GM23338 (cell line): ENCODE measurements at regions not wholly inside any gene's neighbourhood (a gene's known extent, or its start where the extent isn't known, plus 50 kb on each side); places are given as distances from the start of the nearest gene placed in this dataset.

Experiments used
- ATAC-seq: fragments of 200-7000 bp; cut with Tn5 transposase; 3 replicates; pipeline ENCODE4 v1.9.1; 2020
- DNase-seq: peaks from one replicate; pipeline ENCODE4 v3.0.0-alpha.2; 2015; ENCODE audit warnings: low spot score
- H2AFZ ChIP-seq: fragments of 200-600 bp; sonication (generic); 2 replicates; pipeline ENCODE4 v1.8.0; 2016; ENCODE audit warnings: antibody characterized with exemption, mild to moderate bottlenecking, moderate library complexity
- H3F3A ChIP-seq: fragments of 200-600 bp; sonication (generic); replicated peaks from 2 replicates; pipeline ENCODE4 v1.8.0; 2017; ENCODE audit warnings: antibody characterized with exemption, mixed run types, low read depth
- H3K27ac ChIP-seq: fragments of 200-600 bp; sonication (generic); 2 replicates; pipeline ENCODE4 v1.6.1; 2016; ENCODE audit warnings: low read depth
- H3K27me3 ChIP-seq: fragments of 200-600 bp; sonication (generic); 2 replicates; pipeline ENCODE4 v1.8.0; 2016; ENCODE audit warnings: mild to moderate bottlenecking, mixed run types, moderate library complexity; ENCODE audit not compliant: insufficient read depth
- H3K36me3 ChIP-seq: fragments of 200-600 bp; sonication (generic); 2 replicates; pipeline ENCODE4 v1.8.0; 2016; ENCODE audit warnings: mild to moderate bottlenecking; ENCODE audit not compliant: insufficient read depth
- H3K4me1 ChIP-seq: fragments of 200-600 bp; sonication (generic); 2 replicates; pipeline ENCODE4 v1.8.0; 2016; ENCODE audit warnings: mild to moderate bottlenecking, moderate library complexity; ENCODE audit not compliant: insufficient read depth
- H3K4me2 ChIP-seq: fragments of 200-600 bp; sonication (generic); 2 replicates; pipeline ENCODE4 v1.7.1; 2017; ENCODE audit warnings: mixed run types
- H3K4me3 ChIP-seq: fragments of 200-600 bp; sonication (generic); 2 replicates; pipeline ENCODE4 v1.6.1; 2016; ENCODE audit warnings: mixed run types
- H3K79me2 ChIP-seq: fragments of 200-600 bp; sonication (generic); replicated peaks from 2 replicates; pipeline ENCODE4 v1.8.0; 2017; ENCODE audit warnings: mild to moderate bottlenecking; ENCODE audit not compliant: insufficient read depth
- H3K9me2 ChIP-seq: fragments of 200-600 bp; sonication (generic); 2 replicates; pipeline ENCODE4 v1.8.0; 2017; ENCODE audit not compliant: insufficient read depth
- H4K20me1 ChIP-seq: fragments of 200-600 bp; sonication (generic); replicated peaks from 2 replicates; pipeline ENCODE4 v1.8.0; 2017; ENCODE audit warnings: mild to moderate bottlenecking; ENCODE audit not compliant: insufficient read depth
- H3K27ac Mint-ChIP-seq: 2 replicates; pipeline ENCODE4 v1.8.0; 2020; ENCODE audit warnings: inconsistent platforms, mild to moderate bottlenecking, moderate library complexity, mixed read lengths
- H3K27me3 Mint-ChIP-seq: 3 replicates; pipeline ENCODE4 v1.8.0; 2022; ENCODE audit warnings: low read depth, mild to moderate bottlenecking, moderate library complexity, mixed read lengths, inconsistent platforms; ENCODE audit not compliant: insufficient read depth, poor library complexity
- H3K36me3 Mint-ChIP-seq: 3 replicates; pipeline ENCODE4 v1.8.0; 2021; ENCODE audit warnings: low read depth, mild to moderate bottlenecking, inconsistent platforms, moderate library complexity, mixed read lengths
- H3K4me1 Mint-ChIP-seq: 3 replicates; pipeline ENCODE4 v1.8.0; 2020; ENCODE audit warnings: mild to moderate bottlenecking, inconsistent platforms, mixed read lengths
- H3K4me3 Mint-ChIP-seq: 3 replicates; pipeline ENCODE4 v1.8.0; 2021; ENCODE audit warnings: moderate library complexity, mild to moderate bottlenecking, inconsistent platforms, mixed read lengths
- H3K9me3 Mint-ChIP-seq: 3 replicates; pipeline ENCODE4 v1.8.0; 2020; ENCODE audit warnings: moderate library complexity, mild to moderate bottlenecking, inconsistent platforms, mixed read lengths
- CREB1 ChIP-seq: fragments of 250-450 bp; sonication (Bioruptor Pico); IDR thresholded peaks from 2 replicates; pipeline ENCODE4 v1.5.0; 2020; ENCODE audit warnings: low read depth, mild to moderate bottlenecking, moderate library complexity
- CTCF ChIP-seq, 2 experiments: fragments of 200-600 bp in 1 of 2; sonication (generic) in 1 of 2; conservative IDR thresholded peaks; 2 replicates each; pipeline versions ENCODE4 v1.5.1 to v1.6.1; 2016 to 2017; ENCODE audit warnings: antibody characterized with exemption in 2 of 2, low read depth in 2 of 2, mild to moderate bottlenecking in 2 of 2, moderate library complexity in 1 of 2
- ETS1 ChIP-seq: IDR thresholded peaks from 2 replicates; pipeline ENCODE4 v1.6.1; 2016; ENCODE audit warnings: antibody characterized with exemption
- EZH2 ChIP-seq: fragments of 200-600 bp; sonication (generic); IDR thresholded peaks from one replicate; pipeline ENCODE4 v1.8.0; 2017; ENCODE audit warnings: antibody characterized with exemption, mild to moderate bottlenecking, low read depth; ENCODE audit not compliant: unreplicated experiment
- EZH2phosphoT487 ChIP-seq: fragments of 200-600 bp; sonication (generic); IDR thresholded peaks from one replicate; pipeline ENCODE4 v1.8.1; 2018; ENCODE audit warnings: antibody characterized with exemption; ENCODE audit not compliant: unreplicated experiment
- JUNB ChIP-seq: IDR thresholded peaks from one replicate; pipeline ENCODE4 v1.6.1; 2016; ENCODE audit warnings: antibody characterized with exemption; ENCODE audit not compliant: unreplicated experiment
- NANOG ChIP-seq: IDR thresholded peaks from 2 replicates; pipeline ENCODE4 v1.6.1; 2016; ENCODE audit warnings: antibody characterized with exemption, borderline replicate concordance
- POLR2AphosphoS5 ChIP-seq: IDR thresholded peaks from 2 replicates; pipeline ENCODE4 v1.6.1; 2016; ENCODE audit warnings: antibody characterized with exemption, low read depth
- REST ChIP-seq: IDR thresholded peaks from one replicate; pipeline ENCODE4 v1.6.1; 2018; ENCODE audit warnings: antibody characterized with exemption; ENCODE audit not compliant: unreplicated experiment
- STAT1 ChIP-seq: IDR thresholded peaks from one replicate; pipeline ENCODE4 v1.6.1; 2016; ENCODE audit warnings: antibody characterized with exemption; ENCODE audit not compliant: unreplicated experiment
- ZNF114 ChIP-seq: fragments of 250-450 bp; sonication (Bioruptor Pico); IDR thresholded peaks from 2 replicates; pipeline ENCODE4 v1.5.0; 2020; ENCODE audit warnings: mild to moderate bottlenecking, moderate library complexity
- ZNF331 ChIP-seq: fragments of 250-450 bp; sonication (Bioruptor Pico); IDR thresholded peaks from 2 replicates; pipeline ENCODE4 v1.5.0; 2020; ENCODE audit warnings: low read depth, mild to moderate bottlenecking, moderate library complexity
- ZNF462 ChIP-seq: fragments of 250-450 bp; sonication (Bioruptor Pico); IDR thresholded peaks from 2 replicates; pipeline ENCODE4 v1.5.0; 2020; ENCODE audit warnings: mild to moderate bottlenecking, moderate library complexity

- Histone ChIP-seq H3K27ac (no peak overlapping the region), H3K4me2 (no peak overlapping the region), H3K9me2 (peaks cover 6% of the 10 kb centered on the region; the same call in 1 of the 2 replicates), H3K27me3 (no peaks in the 10 kb centered on the region), H3K4me3 (no peak overlapping the region), H4K20me1 (no peaks in the 10 kb centered on the region), H3K4me1 (no peaks in the 10 kb centered on the region), H3F3A (no peaks in the 10 kb centered on the region), H3K36me3 (no peaks in the 10 kb centered on the region), H2AFZ (no peak overlapping the region), H3K79me2 (no peaks in the 10 kb centered on the region)
- H3K27me3 Mint-ChIP-seq = no peaks in the 10 kb centered on the region
- no peaks in the 10 kb centered on the region for H3K36me3 Mint-ChIP-seq
- H3K4me3 Mint-ChIP-seq = no peak overlapping the region
- no peaks in the 10 kb centered on the region for H3K4me1 Mint-ChIP-seq
- ATAC-seq (no peak), DNase-seq (no peak)
- H3K27ac Mint-ChIP-seq = no peak overlapping the region
- TF ChIP-seq ZNF114 (CRISPR knock-in tag) (no peak), ZNF462 (CRISPR knock-in tag) (no peak), STAT1 (no peak), NANOG (no peak), ZNF331 (CRISPR knock-in tag) (no peak), EZH2phosphoT487 (no peak), EZH2 (no peak), POLR2AphosphoS5 (no peak), REST (no peak), ETS1 (no peak), CTCF (conservative IDR thresholded peaks at IDR 0.05; ENCODE audit: low read depth in 2 of 2) (no peak), CREB1 (no peak), JUNB (no peak)
- H3K9me3 Mint-ChIP-seq = no peaks in the 10 kb centered on the region
Observed at GRCh38 chr9:26574898-26575440, 317.6 kb downstream of the CAAP1 start.
